ENCODE measurements at regions not wholly inside any gene's neighbourhood (a gene's known extent, or its start where the extent isn't known, plus 50 kb on each side); places are given as distances from the start of the nearest gene placed in this dataset.

DNA sequence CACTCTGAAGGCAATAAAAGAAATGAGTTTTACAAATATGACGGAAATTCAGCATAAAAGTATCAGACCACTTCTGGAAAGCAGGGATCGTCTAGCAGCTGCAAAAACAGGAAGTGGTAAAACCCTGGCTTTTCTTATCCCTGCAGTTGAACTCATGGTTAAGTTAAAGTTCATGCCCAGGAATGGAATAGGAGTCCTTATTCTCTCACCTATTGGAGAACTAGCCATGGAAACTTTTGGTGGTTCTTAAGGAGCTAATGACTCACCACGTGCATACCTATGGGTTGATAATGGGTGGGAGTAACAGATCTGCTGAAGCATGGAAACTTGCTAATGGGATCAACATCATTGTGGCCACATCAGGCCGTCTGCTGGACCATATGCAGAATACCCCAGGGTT lies 93.5 kb upstream of the RGMB start:
- Histone ChIP-seq H3K4me1 (no peaks in the 10 kb centered on the region), H3K9me3 (no peaks in the 10 kb centered on the region), H3K27ac (no peak overlapping the region), H3K4me3 (replicated peaks in 1 of 3) (no peak overlapping the region), H3K27me3 (no peaks in the 10 kb centered on the region), H3K36me3 (no peaks in the 10 kb centered on the region)
- 55 to 58% methylated on average over 4 of the region's 4 CpGs for WGBS, 2 donors
- TF ChIP-seq POLR2A (IDR thresholded peaks at IDR 0.05): no peak
- TF ChIP-seq, protein P1, sequence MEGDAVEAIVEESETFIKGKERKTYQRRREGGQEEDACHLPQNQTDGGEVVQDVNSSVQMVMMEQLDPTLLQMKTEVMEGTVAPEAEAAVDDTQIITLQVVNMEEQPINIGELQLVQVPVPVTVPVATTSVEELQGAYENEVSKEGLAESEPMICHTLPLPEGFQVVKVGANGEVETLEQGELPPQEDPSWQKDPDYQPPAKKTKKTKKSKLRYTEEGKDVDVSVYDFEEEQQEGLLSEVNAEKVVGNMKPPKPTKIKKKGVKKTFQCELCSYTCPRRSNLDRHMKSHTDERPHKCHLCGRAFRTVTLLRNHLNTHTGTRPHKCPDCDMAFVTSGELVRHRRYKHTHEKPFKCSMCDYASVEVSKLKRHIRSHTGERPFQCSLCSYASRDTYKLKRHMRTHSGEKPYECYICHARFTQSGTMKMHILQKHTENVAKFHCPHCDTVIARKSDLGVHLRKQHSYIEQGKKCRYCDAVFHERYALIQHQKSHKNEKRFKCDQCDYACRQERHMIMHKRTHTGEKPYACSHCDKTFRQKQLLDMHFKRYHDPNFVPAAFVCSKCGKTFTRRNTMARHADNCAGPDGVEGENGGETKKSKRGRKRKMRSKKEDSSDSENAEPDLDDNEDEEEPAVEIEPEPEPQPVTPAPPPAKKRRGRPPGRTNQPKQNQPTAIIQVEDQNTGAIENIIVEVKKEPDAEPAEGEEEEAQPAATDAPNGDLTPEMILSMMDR (IDR thresholded peaks at IDR 0.05): no peak
- DNase-seq: no peak
- intact Hi-C loops (cut with DNase I): no loop called here

DNA sequence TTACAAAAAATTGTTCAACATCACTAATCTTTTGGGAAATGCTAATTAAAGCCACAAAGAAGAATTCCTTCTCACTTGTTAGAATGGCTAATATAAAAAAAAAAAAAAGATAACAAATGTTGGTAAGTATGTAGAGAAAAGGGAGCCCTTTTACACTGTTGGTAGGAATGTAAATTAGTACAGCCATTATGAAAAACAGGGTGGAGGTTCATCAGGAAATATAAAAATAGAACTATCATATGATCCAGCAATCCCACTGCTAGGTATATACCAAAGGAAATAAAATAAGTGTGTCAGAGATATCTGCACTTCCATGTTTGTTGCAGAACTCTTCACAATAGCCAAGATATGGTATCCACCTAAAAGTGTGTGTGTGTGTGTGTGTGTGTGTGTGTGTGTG lies 83.5 kb upstream of the RGMB start:
- H3K4me1 ChIP-seq: no peaks in the 10 kb centered on the region
- no peak overlapping the region for H3K27ac ChIP-seq
- H3K9me3 ChIP-seq: no peaks in the 10 kb centered on the region
- intact Hi-C loops (cut with DNase I): no loop called here
- DNase-seq: no peak
- no peaks in the 10 kb centered on the region for H3K27me3 ChIP-seq
- no peaks in the 10 kb centered on the region for H3K36me3 ChIP-seq
- no peak overlapping the region for H3K4me3 ChIP-seq (replicated peaks in 1 of 3)
- TF ChIP-seq, protein P1 (IDR thresholded peaks at IDR 0.05): no peak
- no peak for TF ChIP-seq POLR2A (IDR thresholded peaks at IDR 0.05)

GRCh38 chr5:98694902-98695301 lies 78.6 kb upstream of the RGMB start:
- H3K4me1 ChIP-seq: no peaks in the 10 kb centered on the region
- TF ChIP-seq, protein P1 (IDR thresholded peaks at IDR 0.05): no peak
- no peak for TF ChIP-seq POLR2A (IDR thresholded peaks at IDR 0.05)
- no peak for DNase-seq
- H3K27me3 ChIP-seq: no peaks in the 10 kb centered on the region
- WGBS, 2 donors: 92 to 93% methylated on average over 1 of the region's 1 CpG
- no peak overlapping the region for H3K4me3 ChIP-seq (replicated peaks in 1 of 3)
- intact Hi-C loops (cut with DNase I): no loop called here
- H3K9me3 ChIP-seq: no peaks in the 10 kb centered on the region
- H3K27ac ChIP-seq: no peak overlapping the region
- no peaks in the 10 kb centered on the region for H3K36me3 ChIP-seq

GRCh38 chr5:98698359-98698758 lies 75.1 kb upstream of the RGMB start:
- H3K9me3 ChIP-seq: no peaks in the 10 kb centered on the region
- DNase-seq: no peak
- intact Hi-C loops (cut with DNase I): no loop called here
- no peaks in the 10 kb centered on the region for H3K4me1 ChIP-seq
- no peaks in the 10 kb centered on the region for H3K36me3 ChIP-seq
- H3K4me3 ChIP-seq (replicated peaks in 1 of 3): no peak overlapping the region
- no peaks in the 10 kb centered on the region for H3K27me3 ChIP-seq
- no peak overlapping the region for H3K27ac ChIP-seq
- TF ChIP-seq POLR2A (IDR thresholded peaks at IDR 0.05): no peak
- TF ChIP-seq, protein P1 (IDR thresholded peaks at IDR 0.05): no peak

- H3K9me3 ChIP-seq: no peaks in the 10 kb centered on the region
- WGBS, 2 donors: 79 to 86% methylated on average over 2 of the region's 2 CpGs
Observed at GRCh38 chr5:98700730-98701129, 72.7 kb upstream of the RGMB start.

More at GRCh38 chr5:98700730-98701129, 72.7 kb upstream of the RGMB start:
- TF ChIP-seq, protein P1 (IDR thresholded peaks at IDR 0.05): no peak
- no peak for TF ChIP-seq POLR2A (IDR thresholded peaks at IDR 0.05)
- no peak for DNase-seq
- Histone ChIP-seq H3K4me1 (no peaks in the 10 kb centered on the region), H3K27ac (no peak overlapping the region), H3K4me3 (replicated peaks in 1 of 3) (no peak overlapping the region), H3K36me3 (no peaks in the 10 kb centered on the region), H3K27me3 (no peaks in the 10 kb centered on the region)
- intact Hi-C loops (cut with DNase I): no loop called here
